ENCODE measurements at regions not wholly inside any gene's neighbourhood (a gene's known extent, or its start where the extent isn't known, plus 50 kb on each side); places are given as distances from the start of the nearest gene placed in this dataset.

DNA sequence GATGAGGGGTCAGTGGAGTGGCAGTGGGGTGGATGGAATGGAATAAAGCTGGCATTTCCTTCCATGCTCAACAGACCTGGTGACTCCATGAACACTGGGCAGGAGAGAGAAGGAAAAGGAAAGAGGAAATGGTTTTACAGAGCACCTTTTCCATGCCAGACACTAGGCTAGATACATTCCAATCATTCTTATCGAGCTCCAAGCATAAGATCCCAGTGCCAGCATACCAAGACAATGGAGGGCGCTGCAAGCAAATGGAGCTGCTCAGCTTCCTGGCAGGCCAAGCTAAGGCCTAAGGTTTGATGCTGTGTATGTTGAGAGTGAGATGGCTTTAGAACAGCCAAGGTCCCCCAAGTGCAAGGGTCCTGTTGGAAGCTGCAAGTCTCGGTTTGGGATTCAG, 113.2 kb downstream of the HSPH1 start:
- DNase-seq: no peak

DNA sequence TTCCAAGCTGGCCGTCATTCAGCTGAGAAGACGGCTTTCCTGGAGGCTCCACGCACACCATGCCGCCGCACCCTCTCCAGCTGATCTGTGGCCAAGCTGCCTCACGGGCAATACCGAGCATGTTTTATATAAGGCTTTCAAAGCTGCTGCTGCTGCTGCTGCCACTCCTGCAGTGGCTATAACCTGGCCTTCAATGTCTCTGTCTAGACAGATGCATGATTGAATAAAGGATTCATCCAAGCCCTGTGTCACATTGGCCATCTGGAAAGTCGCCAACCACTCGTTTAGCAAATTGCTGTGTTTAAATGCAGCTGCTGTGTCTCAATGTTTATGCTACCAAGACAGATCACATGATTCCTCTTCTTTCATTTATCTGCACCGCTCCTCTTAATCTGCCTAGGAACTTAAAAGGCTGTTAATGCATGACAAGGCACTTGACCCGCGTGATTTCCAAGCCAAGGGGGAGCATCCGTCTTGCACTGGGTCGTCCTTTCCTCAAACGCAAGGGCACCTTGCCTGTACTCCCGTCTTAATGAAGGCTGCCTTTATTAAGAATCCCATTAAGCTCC, 114.3 kb downstream of the TEX26 start:
- DNase-seq: peak; percentile 54 to 64

DNA sequence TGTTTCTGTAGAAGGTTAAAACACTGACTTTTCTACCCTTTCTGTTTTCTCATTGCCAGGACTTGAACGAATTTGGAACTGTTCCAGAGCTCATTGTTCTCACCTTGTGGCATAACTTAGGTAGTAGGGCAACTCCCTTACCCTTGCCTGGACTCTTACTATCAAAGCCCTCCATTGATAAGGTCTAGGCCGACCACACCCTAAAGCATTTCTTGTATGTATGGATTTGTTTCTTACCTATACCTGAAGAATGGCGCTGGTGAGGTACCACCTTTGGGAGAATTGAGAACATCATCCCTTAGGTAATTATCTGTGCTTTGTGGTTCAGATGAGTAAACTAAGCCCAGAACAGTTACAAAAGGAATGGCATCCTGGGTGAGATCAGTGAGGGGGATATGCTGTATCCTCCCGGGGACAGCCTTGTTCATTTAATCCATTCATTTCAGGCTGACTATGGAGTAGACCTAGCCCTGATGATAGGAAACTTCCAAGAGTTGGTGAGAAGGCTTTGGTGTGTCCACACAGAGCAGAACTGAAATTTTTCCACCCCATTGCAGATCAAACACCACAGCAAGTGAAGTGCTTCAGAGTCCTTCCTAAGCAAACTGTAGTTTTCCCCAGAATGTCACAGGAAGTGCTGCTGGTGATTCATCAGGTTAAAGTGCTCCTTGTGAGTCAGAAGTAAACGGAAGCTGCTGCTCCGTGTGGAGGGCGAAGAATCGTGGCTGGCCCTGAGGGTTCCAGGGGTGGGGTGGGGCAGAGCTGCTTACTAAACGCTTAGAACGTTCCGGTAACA, 113.0 kb downstream of the TEX26 start:
- peak; percentile 89 to 94 for DNase-seq

DNA sequence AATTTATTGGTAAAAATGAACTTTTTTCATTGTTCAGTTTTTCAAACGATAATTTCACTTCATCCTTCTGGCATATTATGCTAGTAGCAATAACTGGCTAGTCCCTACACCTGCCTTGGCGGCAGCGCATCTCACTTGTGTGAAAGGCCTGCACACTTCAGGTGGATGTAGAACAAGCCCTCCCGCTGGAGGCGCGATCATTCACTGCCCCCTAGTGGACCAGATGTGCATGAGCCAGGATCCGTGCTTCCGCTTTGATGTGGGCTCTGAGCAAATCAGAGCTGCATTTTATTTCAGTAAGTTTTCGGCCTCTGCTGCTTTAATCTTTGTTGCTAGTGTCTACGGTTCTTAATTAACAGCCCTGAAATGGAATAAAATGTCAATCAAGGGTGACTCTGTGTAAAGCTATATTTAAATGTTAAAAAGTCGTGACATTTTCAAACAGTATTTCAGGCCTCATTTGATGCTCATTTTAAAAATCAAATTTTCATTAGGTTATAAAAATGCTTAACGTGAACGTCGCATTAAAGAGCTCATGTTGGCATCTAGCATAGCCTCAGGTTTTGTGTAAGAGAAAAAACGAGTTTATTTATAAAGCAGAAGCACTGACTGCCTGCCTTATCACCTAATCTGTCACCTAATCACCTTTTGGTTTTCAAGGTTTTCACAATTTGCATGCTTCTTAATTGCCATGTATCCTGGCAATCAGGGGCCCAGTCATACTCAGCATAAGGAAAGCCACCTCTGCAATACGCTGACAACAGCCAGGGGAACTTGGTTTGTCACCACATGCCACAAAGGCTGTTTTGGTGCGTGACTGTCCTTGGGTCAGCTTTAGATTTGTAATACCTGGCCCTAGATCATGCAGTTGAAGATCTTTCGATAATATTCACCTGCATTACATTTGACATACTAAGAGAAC, 112.2 kb downstream of the TEX26 start:
- DNase-seq: peak; percentile 90 to 92

DNA sequence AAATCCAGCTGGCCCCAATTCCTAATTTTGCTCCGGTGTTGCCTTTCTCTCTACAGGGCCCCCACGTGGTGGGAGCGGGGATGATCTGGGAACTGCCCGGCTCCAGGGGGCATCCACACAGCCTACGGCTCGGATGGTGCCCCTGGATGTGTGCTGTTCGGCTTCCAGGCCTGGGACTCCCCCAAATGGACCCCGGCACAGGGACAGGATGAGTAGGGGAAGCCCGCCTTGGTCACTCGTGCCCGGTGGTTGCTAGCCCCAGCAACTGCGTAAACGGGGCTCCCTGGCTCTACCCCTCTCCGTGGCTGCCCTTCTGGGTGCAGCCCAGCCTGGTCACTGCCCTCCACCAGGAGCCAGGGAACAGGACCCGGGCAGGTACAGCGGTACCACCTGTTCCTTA, 111.5 kb downstream of the TEX26 start:
- DNase-seq: no peak

DNA sequence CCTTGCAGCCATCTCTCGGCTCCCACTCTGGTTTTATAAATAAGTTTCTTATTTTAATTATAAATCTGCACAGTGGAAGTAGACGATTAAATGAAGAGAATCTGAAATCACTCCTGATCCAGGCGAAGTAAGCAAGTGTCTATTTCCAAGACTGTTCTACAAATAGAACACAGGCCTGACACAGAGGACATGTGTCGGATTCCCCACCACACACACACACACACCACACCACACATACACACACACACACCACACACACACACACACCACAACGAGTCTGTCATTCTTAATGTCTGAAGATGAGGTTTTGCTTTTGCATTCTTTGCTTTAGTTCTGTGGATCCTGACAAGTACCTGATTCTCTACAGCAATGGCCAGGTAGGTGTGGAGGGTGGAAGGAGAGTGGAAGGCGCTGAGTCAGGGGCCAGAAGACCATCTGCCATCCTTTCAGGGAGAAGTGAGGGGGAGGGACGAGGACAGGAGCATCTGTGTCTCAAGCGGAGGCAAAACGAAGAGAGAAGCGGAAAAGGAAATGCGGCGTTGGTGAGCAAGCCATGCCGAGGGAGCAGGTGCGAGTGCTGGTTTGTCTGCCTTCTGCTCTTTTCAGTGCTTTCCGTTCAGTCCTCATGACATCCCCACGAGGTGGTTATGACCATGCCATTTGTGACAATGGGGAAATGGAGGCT, 110.2 kb downstream of the TEX26 start:
- DNase-seq: no peak

DNA sequence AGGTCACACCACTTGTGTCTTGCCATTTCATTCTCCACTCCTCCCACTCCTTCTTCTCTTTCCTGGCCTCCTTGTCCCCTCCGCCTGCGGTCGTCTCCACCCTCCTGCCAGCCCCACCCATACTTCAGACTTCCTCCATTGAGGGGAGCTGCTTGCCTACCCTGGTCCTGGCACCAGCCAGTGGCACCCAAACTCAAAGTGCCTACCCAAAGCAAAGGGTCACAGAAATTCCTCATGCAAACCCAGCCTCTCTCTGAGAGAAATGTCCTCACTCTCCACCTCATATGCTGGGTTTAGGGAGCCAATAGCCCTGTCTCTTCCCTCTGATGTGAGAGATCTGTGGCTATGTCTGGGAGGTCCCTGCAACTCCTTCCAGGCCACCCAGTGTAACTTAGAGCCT, 109.6 kb downstream of the TEX26 start:
- DNase-seq: peak in 1 of 2 donors; percentile 11

DNA sequence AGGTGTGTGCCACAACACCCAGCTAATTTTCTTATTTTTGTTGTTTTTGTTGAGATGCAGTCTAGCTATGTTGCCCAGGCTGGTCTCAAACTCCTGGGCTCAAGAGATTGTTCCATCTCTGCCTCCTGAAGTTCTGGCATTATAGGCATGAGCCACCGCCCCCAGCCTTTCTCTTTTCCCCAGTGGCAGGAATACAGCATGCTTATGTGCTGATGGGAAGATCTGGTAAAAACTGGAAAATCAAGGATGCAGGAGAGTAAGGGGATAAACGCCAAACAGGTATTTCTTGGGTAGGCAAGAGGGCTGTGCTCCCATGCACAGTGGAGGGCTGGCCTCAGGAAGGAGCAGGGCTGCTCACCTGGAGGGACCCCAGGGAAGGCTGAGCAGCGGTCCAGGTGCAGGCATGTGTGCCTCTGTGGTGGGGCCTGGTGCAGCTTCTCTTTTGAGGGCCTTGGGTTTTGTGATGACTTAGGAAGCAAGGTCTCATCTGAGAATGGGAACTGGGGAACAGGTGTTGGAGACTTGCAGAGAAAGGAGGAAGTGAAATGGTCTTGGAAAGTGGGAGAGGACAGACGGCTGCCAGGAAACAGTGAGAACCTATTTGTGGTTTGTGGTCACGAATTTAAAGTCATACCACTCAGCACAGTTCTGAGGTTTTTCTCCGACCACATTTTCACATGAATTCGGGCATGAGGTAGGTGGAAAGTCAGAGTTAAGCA, 106.5 kb downstream of the TEX26 start:
- no peak for DNase-seq

DNA sequence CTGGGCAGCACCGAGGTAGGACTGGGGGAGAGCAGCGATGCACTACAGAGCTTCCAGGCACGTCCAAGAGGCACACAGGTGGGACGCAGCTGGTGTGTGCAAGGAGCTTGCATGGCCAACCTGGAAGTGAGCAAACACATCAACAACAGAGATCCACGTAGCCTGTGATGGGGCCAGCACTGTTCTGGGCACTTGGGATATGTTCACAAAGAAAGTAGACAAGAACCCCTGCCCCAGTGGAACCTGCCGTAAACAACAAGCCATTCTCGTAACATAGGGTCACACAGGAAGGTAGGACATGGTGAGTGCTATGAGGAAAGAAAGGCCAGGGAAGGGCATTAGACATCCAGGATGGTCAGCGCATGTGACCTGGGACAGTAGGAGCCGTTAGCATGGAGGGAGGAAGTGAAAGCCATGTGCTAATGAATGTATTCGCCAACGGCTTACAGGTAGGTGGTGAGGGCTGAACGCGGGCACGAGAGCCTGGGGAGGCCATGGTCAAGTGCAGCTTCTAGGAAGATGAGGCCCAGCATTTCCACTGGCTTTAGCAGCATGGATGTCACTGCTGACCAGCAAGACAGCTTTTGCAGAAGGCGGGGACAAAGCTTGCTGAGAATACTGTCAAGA, 105.5 kb downstream of the TEX26 start:
- peak in 1 of 2 donors; percentile 21 for DNase-seq

DNA sequence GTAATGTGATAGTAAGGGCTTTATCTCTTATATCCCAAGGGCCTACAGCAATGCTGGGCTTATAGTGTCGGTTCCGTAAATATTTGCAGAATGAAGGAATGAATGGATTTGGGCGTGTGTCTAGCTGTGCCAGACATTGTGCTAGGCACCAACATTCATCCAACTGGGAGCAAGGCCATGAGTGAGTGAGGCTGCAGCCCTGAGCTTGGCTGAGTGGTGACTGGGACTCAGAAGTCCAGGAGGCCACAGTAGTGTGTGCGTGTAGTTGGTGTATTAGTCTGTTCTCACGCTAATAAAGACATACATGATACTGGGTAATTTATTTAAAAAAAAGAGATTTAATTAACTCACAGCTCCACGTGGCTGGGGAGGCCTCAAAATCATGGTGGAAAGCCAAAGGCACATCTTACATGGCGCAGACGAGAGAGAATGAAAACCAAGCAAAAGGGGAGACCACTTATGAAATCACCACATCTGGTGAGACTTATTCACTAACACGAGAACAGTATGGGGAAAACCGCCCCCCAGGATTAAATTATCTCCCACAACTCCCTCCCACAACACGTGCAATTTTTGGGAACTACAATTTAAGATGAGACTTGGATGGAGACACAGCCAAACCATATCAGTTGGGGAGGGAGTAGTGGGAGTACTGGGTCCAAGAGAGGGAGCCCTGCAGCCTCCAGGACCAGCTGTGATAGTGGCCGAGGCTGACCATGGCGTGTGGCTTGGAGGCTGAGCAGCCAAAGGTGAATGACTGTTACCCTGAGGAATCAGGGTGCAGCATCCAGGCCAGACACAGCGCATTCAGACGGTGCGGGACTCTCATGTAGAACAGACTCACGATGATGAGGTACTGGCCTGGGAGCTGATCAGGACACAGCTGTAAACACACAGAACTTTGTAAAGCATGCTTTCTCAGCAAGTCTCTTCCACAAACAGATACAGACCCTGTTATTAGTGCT, 104.6 kb downstream of the TEX26 start:
- DNase-seq: peak; percentile 60 to 70

DNA sequence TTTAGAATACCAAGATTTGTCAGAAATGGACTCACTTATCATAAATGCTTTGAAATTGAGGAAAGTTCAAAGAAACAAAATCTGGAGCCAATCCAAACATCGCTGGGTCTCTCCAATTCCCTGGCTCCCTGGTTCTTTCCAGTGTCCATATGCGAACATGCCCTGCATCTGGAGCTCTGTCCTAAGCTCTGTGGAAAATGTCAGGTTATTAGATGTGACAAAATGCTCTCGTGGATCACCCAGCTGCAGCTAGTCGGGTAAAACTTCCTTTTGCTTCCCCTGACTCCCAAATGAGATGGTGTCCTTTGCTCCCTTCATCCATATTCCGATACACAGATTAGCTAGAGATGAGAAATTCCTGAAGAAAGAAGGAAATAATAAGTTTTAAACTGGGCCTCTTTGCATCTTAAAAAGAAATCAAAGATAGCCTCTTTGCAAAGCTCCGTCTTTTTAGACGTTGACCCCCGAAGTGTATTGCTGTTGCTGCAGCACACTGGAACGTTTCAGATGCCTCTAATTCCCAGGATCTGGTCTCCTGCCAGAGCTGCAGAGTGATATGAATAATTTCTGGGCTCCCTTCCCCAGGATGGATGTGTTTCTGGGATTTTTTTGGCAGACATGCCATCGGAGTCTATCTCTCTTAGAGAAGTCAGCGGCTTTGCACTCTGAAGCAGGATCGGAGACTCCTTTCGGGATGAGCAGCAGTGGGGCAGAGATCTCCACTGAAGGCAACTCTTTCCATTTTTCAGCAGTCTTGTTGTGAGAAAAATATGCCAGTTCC, 102.9 kb downstream of the TEX26 start:
- no peak for DNase-seq

DNA sequence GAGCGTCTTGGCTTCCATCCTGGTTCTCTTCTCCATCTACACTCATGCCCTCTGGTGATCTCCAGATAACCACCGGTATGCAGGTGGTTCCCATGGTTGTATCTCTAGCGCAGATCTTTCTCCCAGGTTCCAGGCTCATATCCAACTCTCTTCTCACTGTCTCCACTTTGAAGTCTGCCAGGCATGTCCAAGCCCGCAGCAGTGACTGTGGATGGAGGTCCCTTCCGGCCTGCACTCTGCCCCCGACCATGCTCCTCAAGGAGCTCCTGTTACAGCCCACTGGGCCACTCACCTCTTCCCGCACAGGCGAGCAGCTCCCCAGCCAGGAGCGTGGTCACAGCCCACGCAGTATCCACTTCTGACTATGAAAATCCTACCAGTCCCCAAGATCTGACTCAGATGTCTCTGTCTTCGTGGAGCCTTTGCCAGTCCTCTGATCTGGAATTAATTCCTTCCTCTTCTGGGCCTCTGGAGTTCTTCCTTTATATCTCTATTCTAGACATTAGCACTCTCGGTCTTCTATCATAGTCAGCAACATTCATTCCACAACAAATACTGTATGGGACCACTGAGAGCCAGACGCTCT, 100.2 kb downstream of the TEX26 start:
- no peak for DNase-seq

DNA sequence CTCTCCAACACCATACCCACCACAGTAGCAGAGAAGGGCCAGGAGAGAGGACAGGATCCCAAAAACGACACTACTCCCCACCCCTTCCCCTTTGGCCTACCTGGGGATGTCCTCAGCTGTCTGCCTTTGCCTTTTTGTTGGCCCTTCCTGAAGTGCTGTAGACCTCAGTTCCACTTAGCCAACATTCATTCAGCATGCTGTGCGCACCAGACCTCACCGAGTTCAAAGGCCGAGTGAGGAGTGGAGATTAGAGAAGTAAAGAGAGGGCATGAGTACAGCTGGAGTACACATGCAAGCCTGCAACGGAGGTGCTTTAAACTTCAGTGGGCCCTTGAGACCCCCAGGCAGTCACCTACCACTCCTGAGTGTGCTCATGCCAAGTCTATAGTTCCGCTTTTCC, 99.0 kb downstream of the TEX26 start:
- DNase-seq: no peak

DNA sequence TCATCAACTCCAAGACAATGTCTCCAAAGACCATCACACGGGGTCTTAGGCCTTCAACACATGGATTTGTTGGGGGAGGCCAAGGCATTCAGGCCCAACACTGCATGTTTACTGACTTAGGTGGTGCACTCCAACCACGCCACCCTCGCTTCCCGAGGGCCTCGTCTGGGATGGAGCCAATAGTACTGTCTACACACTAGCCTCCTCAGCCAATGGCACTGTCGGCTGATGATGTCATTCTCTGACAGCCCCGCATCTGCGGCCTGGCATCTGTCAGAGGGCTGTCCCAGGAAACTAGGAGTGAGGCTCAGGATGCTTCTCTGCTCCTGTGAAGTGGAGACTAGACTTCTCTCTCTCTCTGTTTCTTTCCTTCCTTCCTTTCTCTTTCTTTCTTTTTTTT, 96.6 kb downstream of the TEX26 start:
- no peak for DNase-seq

DNA sequence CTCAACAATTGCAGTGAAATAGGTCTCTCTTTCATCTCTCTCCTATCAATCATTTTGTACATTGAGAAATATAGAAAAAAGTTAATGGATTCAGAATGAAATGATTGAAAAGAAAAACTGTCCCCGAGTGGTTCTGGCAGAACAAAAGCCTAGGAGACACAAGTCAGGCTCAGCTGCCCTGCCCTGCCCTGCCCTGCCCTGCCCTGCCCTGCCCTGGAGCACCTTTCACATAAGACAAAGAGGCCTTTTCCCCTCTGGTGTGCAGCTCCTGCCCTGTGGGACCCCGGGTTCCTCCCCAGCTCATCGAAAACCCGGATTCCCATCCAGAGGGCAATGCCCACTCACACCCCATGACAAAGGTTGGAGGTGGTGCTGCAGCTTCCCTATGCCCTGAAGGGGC, 94.7 kb downstream of the TEX26 start:
- DNase-seq: no peak
